Common myeloid progenitor, CD34-positive (primary cell): ENCODE measurements at regions not wholly inside any gene's neighbourhood (a gene's known extent, or its start where the extent isn't known, plus 50 kb on each side); places are given as distances from the start of the nearest gene placed in this dataset.

Experiments
- CTCF ChIA-PET: fragments of 350-600 bp; sonication (Branson Sonifier 250); formaldehyde crosslinking; loops from one replicate; lab custom pipeline; 2021; ENCODE audit warnings: antibody characterized with exemption; lab: Charles Lee
- POLR2A ChIA-PET: fragments of 350-600 bp; sonication (Branson Sonifier 250); formaldehyde crosslinking; loops from one replicate; lab custom pipeline; 2021; ENCODE audit warnings: antibody characterized with exemption; lab: Charles Lee
- DNase-seq, 3 donors: peaks; one replicate each; pipeline versions ENCODE4 v3.0.0 to v3.0.0-alpha.2; 2013
- H3K27ac ChIP-seq, 2 experiments: 1 replicate in 1 of 2; 2 replicates in 1 of 2; pipeline ENCODE4 v1.7.0; 2013; ENCODE audit warnings: inconsistent platforms in 2 of 2, low read length in 2 of 2, mild to moderate bottlenecking in 2 of 2, low read depth in 1 of 2, moderate library complexity in 1 of 2; ENCODE audit not compliant: severe bottlenecking in 2 of 2, insufficient read depth in 1 of 2, poor library complexity in 1 of 2
- H3K27me3 ChIP-seq, 5 experiments: replicated peaks in 2 of 5; 1 replicate in 3 of 5; 2 replicates in 2 of 5; pipeline versions ENCODE4 v1.6.1 to v1.7.0; 2013; ENCODE audit warnings: low read length in 4 of 5, mild to moderate bottlenecking in 2 of 5, moderate library complexity in 2 of 5, inconsistent platforms in 1 of 5; ENCODE audit not compliant: insufficient read depth in 5 of 5, control insufficient read depth in 4 of 5
- H3K36me3 ChIP-seq, 4 experiments: 1 replicate in 2 of 4; 2 replicates in 2 of 4; pipeline versions ENCODE4 v1.6.1 to v1.7.0; 2013; ENCODE audit warnings: low read length in 3 of 4, control low read depth in 1 of 4, mild to moderate bottlenecking in 1 of 4; ENCODE audit not compliant: control insufficient read depth in 4 of 4, insufficient read depth in 4 of 4
- H3K4me1 ChIP-seq, 4 experiments: 1 replicate in 3 of 4; 2 replicates in 1 of 4; pipeline versions ENCODE4 v1.6.1 to v1.7.1; 2013; ENCODE audit warnings: low read length in 3 of 4, mild to moderate bottlenecking in 3 of 4, control low read depth in 1 of 4, inconsistent platforms in 1 of 4, moderate library complexity in 1 of 4; ENCODE audit not compliant: control insufficient read depth in 4 of 4, insufficient read depth in 4 of 4; ENCODE audit errors: control extremely low read depth in 1 of 4
- H3K4me3 ChIP-seq, 7 experiments: 1 replicate in 4 of 7; 2 replicates in 3 of 7; pipeline versions ENCODE4 v1.5.1 to v1.7.0; 2013; ENCODE audit warnings: mild to moderate bottlenecking in 7 of 7, low read length in 6 of 7, moderate library complexity in 6 of 7, inconsistent platforms in 2 of 7, low read depth in 2 of 7, control low read depth in 1 of 7; ENCODE audit not compliant: insufficient read depth in 4 of 7, control insufficient read depth in 1 of 7; ENCODE audit errors: extremely low read depth in 1 of 7
- H3K9me3 ChIP-seq, 5 experiments: 1 replicate in 4 of 5; 2 replicates in 1 of 5; pipeline versions ENCODE4 v1.6.1 to v1.7.1; 2013; ENCODE audit warnings: low read length in 4 of 5, mild to moderate bottlenecking in 2 of 5, inconsistent platforms in 1 of 5, low read depth in 1 of 5, moderate library complexity in 1 of 5; ENCODE audit not compliant: control insufficient read depth in 4 of 5, insufficient read depth in 2 of 5; ENCODE audit errors: control extremely low read depth in 1 of 5
- WGBS: methylation state at CpG from one replicate; pipeline ENCODE4 v1.1.5; 2013; ENCODE audit not compliant: insufficient coverage; 5-methylcytosine and 5-hydroxymethylcytosine counted together

DNA sequence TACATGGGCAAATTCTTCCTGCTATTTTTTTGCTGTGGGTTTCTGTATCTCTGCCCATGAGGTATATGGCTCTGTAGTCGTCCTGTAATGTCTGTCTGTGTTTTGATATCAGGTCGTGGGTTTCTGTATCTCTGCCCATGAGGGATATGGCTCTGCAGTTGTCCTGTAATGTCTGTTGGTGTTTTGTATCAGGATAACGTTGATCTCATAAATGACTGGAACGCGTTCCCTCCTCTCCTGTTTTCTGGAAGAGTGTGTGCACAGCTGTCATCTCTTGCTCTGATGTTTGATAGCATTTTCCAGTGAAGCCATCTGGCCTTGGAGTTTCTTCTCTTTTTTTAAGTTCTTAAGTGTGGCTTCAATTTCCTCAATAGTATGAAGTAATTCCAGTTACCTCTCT lies 57.2 kb downstream of the SOX1 start:
- DNase-seq, result no peak
- no peak overlapping the region for H3K4me3 ChIP-seq
- peaks cover 0 to 4% (median 0%) of the 10 kb centered on the region in 5 experiments for H3K9me3 ChIP-seq
- H3K36me3 ChIP-seq, result no peaks in the 10 kb centered on the region
- no peak overlapping the region for H3K27ac ChIP-seq
- ChIA-PET CTCF (no interaction called here), POLR2A (no interaction called here)
- H3K4me1 ChIP-seq, result no peaks in the 10 kb centered on the region
- 43% methylated on average over 2 of the region's 5 CpGs for WGBS
- peaks cover 0 to 28% (median 4%) of the 10 kb centered on the region in 5 experiments for H3K27me3 ChIP-seq

DNA sequence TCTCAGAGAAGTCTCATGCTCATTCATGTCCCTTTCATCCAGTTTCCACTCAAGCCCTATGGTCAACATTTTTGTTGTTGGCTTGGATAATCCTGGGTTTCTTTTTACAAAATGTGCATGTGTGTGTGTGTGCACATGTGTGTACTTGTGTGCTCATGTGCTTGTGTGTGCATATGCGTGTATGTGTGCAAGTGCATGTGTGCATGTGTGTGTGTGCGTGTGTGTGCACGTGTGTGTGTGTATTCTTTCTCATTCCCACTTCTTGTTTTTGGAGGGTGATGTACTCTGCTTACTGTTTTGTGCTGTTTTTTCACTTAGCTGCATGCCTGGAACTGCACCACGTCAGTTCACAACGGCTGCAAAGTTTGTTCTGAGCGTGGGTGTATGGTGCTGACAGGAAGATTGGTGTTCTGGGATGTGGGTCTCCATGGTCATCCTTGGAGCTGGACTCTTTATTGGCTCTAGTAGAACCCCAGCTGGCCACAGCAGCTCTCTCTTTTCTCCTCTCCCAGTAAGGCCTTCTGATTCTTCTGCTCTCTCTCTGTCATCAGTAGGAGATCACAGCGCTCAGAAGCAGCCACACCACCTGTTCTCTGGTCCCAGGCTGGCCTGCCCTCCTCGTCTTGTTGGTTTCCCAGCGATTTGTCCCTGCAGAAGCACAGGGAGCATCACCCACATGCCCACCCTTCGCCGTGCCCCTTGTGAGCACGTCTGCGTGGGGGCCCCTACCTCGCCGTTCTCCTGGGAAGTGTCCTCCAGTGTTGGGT lies 60.8 kb downstream of the SOX1 start:
- H3K36me3 ChIP-seq, result no peaks in the 10 kb centered on the region
- no peaks in the 10 kb centered on the region for H3K4me1 ChIP-seq
- ChIA-PET POLR2A (no interaction called here), CTCF (no interaction called here)
- H3K27ac ChIP-seq, result no peak overlapping the region
- WGBS, result 87% methylated on average over 15 of the region's 15 CpGs
- H3K27me3 ChIP-seq, result peaks cover 0 to 35% (median 2%) of the 10 kb centered on the region in 5 experiments
- H3K4me3 ChIP-seq, result no peak overlapping the region
- peaks cover 0 to 4% (median 0%) of the 10 kb centered on the region in 5 experiments for H3K9me3 ChIP-seq
- DNase-seq, result no peak

DNA sequence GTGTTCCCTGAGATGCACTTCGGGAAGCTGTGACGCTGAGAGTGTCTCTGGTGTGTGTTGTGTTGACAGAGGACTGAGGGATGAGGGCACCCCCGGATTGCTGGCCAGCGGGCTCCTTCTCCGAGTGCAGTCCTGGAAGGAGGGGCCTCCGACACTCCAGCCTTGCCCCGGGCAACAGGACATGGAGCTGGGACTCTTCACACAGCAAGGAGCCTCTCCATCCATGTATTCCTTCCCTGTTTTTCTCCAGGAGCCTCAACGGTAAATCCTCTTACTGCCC lies 61.3 kb downstream of the SOX1 start:
- no peak for DNase-seq
- ChIA-PET POLR2A (no interaction called here), CTCF (no interaction called here)
- no peak overlapping the region for H3K4me3 ChIP-seq
- 100% methylated on average over 5 of the region's 8 CpGs for WGBS
- H3K9me3 ChIP-seq, result peaks cover 0 to 4% (median 0%) of the 10 kb centered on the region in 5 experiments
- H3K36me3 ChIP-seq, result no peaks in the 10 kb centered on the region
- H3K4me1 ChIP-seq, result no peaks in the 10 kb centered on the region
- peaks cover 0 to 35% (median 3%) of the 10 kb centered on the region in 5 experiments for H3K27me3 ChIP-seq
- H3K27ac ChIP-seq, result no peak overlapping the region

DNA sequence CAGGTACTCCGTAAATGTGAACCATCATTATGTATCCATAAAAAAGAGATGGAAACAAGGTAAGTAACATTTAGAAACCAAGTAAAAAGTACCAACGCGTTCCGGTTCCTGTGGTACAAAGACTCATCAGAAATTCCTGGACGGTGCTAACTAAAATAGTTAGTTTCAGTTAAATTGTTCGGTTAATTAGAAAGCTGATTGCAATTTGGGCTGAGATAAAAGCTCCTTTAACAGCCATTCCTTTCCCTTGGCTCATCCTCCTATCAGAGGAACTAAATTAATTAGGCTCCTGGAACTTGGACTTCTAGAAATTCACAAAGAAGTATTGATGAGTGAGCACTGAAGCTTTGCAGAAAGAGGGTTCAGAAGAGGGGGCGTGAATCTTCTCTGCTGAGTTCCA lies 63.5 kb downstream of the SOX1 start:
- ChIA-PET CTCF (no interaction called here), POLR2A (no interaction called here)
- no peak for DNase-seq
- H3K4me1 ChIP-seq, result no peaks in the 10 kb centered on the region
- peaks cover 0 to 4% (median 0%) of the 10 kb centered on the region in 5 experiments for H3K9me3 ChIP-seq
- 94% methylated on average over 5 of the region's 7 CpGs for WGBS
- no peaks in the 10 kb centered on the region for H3K36me3 ChIP-seq
- H3K4me3 ChIP-seq, result no peak overlapping the region
- peaks cover 0 to 39% (median 3%) of the 10 kb centered on the region in 5 experiments for H3K27me3 ChIP-seq
- H3K27ac ChIP-seq, result no peak overlapping the region

DNA sequence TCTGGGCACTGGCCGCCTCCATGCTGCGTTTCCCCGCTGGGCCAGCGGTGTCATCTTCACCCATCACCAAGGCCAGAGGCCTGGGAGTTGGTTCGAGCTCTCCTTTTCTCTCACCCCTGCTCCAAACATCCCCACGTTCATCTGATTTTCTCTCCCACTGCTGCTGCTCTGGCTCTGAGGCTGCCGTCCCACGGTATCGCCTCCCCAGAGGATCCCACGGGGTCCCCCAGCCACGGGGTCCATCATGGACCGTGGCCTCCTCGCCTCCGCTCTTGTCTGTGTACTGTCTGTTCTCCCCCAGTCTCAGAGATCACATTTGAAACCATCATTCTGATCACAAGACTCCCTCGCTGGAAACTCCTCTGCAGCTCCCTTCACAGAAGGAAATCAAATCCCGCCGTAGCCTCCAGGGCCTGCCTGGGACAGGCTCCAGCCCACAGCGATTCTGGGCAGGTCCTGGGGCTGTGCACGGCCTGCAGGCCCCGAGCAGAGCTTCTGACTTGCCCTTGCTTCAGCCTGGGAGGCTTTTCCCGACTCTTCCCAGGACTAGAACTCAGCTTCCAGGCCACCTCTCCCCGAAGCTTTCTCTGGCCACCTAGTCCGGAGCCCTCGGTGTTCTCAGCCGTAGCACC lies 64.2 kb downstream of the SOX1 start:
- Histone ChIP-seq H3K27ac (no peak overlapping the region), H3K4me3 (no peak overlapping the region), H3K9me3 (peaks cover 0 to 4% (median 0%) of the 10 kb centered on the region in 5 experiments), H3K4me1 (no peaks in the 10 kb centered on the region), H3K27me3 (peaks cover 0 to 37% (median 5%) of the 10 kb centered on the region in 5 experiments), H3K36me3 (no peaks in the 10 kb centered on the region)
- 89% methylated on average over 24 of the region's 25 CpGs for WGBS
- CTCF ChIA-PET, result no interaction called here
- no peak for DNase-seq
- POLR2A ChIA-PET, result no interaction called here

DNA sequence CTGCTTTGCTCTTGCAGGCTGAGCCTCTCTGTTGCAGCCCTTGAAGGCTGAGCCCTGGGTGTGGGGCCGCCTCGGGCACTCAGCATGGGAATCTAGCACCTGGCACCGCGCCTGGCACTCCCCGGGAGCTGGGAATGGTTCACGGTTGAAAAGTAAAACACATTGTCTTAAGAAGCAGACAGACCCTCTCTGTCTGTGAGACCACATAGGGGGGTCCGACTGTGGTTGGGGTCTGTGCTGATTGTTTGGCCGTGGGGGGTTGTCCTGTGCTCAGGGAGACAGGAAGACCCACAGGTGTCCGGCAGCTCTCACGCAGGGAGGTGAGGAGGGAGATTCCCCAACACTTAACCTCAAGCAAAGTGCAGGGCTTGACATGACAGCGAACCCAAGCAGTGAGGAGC lies 64.8 kb downstream of the SOX1 start:
- no peak for DNase-seq
- CTCF ChIA-PET, result no interaction called here
- Histone ChIP-seq H3K36me3 (no peaks in the 10 kb centered on the region), H3K27me3 (peaks cover 0 to 37% (median 6%) of the 10 kb centered on the region in 5 experiments), H3K4me1 (no peaks in the 10 kb centered on the region), H3K4me3 (no peak overlapping the region), H3K27ac (no peak overlapping the region), H3K9me3 (peaks cover 0 to under 1% (median 0%) of the 10 kb centered on the region in 5 experiments)
- POLR2A ChIA-PET, result no interaction called here
- WGBS, result 88% methylated on average over 8 of the region's 11 CpGs

DNA sequence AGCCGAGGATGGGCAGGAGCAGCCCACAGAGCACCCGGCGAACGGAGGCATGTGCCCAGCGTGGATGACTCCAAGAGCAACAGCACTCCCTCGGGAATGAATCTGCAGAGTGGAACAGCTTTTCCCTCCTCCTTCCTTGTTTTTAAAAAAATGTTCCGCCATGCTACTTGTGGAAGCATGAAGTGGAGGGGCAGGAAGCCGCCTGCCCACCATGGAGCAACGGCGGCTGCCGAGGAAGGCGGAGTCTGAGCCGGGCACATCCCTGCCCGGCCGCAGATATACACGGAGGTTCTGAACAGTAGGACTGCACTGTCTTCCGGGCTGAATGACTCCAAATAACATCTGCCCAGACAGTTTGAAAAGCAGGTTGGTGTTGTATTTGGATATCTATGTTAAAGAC lies 65.2 kb downstream of the SOX1 start:
- no peaks in the 10 kb centered on the region for H3K4me1 ChIP-seq
- H3K27me3 ChIP-seq, result peaks cover 0 to 40% (median 6%) of the 10 kb centered on the region in 5 experiments
- POLR2A ChIA-PET, result no interaction called here
- no peak overlapping the region for H3K4me3 ChIP-seq
- H3K36me3 ChIP-seq, result no peaks in the 10 kb centered on the region
- no peaks in the 10 kb centered on the region for H3K9me3 ChIP-seq
- no peak for DNase-seq
- CTCF ChIA-PET, result no interaction called here
- H3K27ac ChIP-seq, result no peak overlapping the region
- 88% methylated on average over 9 of the region's 17 CpGs for WGBS
